Esophagus squamous epithelium (tissue), 4 donors: ENCODE measurements at regions not wholly inside any gene's neighbourhood (a gene's known extent, or its start where the extent isn't known, plus 50 kb on each side); places are given as distances from the start of the nearest gene placed in this dataset.
"Not testable (repeated sequence)": the region's sequence is repeated elsewhere in the genome, so short reads cannot be mapped to it uniquely, and the experiment has no call there.

Experiments
- CTCF ChIP-seq, 6 experiments: fragments of 450-650 bp in 4 of 6; fragments of 200-600 bp in 2 of 6; sonication (generic) in 2 of 6; IDR thresholded peaks; one replicate each; pipeline ENCODE4 v1.5.1; 2016 to 2019; ENCODE audit warnings: antibody characterized with exemption in 6 of 6, mild to moderate bottlenecking in 4 of 6, moderate library complexity in 4 of 6
- POLR2A ChIP-seq, 4 donors: fragments of 450-650 bp; IDR thresholded peaks; one replicate each; pipeline ENCODE4 v1.6.1; 2017; ENCODE audit warnings: antibody characterized with exemption in 4 of 4, mild to moderate bottlenecking in 4 of 4, moderate library complexity in 3 of 4

DNA sequence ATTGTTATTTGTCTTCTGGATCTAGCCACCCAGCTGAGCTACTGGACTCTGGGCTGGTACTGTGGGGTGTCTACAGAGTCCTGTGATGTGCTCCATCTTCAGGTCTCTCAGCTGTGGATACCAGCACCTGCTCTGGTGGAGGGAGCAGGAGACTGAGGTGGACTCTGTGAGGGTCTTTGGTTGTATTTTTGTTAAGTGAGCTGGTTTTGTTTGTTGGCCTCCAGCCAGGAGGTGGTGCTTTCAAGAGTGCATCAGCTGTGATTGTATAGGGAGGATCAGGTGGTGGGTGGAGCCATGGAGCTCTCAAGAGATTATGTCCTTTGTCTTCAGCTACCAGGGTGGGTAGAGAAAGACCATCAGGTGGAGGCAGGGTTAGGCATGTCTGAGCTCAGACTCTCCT is 56.8 kb upstream of the ARHGEF7 start:
- not testable (repeated sequence) for TF ChIP-seq CTCF, POLR2A (IDR thresholded peaks at IDR 0.05)
